ENCODE measurements at regions not wholly inside any gene's neighbourhood (a gene's known extent, or its start where the extent isn't known, plus 50 kb on each side); places are given as distances from the start of the nearest gene placed in this dataset.

DNA sequence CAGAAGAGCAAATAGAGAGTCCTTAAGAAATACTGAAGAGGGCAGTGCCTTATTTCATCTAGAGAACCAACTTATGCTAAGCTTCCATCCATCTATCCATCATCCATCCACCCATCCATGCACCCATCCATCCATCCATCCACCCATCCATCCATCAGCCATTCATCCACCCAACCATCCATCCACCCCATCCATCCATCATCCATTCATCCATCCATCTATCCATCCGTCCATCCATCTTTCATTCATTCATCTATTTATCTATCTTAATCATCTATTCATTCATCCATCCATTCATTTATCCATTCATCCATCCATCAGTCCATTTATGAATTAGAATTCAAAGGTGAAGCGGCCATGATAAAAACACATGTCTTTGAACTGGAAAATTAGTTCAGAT lies 171.5 kb upstream of the FMN2 start (continued):
- TF ChIP-seq, protein P1, sequence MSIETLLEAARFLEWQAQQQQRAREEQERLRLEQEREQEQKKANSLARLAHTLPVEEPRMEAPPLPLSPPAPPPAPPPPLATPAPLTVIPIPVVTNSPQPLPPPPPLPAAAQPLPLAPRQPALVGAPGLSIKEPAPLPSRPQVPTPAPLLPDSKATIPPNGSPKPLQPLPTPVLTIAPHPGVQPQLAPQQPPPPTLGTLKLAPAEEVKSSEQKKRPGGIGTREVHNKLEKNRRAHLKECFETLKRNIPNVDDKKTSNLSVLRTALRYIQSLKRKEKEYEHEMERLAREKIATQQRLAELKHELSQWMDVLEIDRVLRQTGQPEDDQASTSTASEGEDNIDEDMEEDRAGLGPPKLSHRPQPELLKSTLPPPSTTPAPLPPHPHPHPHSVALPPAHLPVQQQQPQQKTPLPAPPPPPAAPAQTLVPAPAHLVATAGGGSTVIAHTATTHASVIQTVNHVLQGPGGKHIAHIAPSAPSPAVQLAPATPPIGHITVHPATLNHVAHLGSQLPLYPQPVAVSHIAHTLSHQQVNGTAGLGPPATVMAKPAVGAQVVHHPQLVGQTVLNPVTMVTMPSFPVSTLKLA (conservative IDR thresholded peaks at IDR 0.05) = no peak
- TF ChIP-seq ZNF165 (CRISPR knock-in tag; IDR thresholded peaks at IDR 0.05; ENCODE audit: borderline replicate concordance) (no peak), SMAD1 (IDR thresholded peaks at IDR 0.05; ENCODE audit: low read depth, low read length, partially characterized antibody) (no peak), HNRNPH1 (optimal IDR thresholded peaks at IDR 0.05; ENCODE audit: low read depth, low read length) (no peak)

DNA sequence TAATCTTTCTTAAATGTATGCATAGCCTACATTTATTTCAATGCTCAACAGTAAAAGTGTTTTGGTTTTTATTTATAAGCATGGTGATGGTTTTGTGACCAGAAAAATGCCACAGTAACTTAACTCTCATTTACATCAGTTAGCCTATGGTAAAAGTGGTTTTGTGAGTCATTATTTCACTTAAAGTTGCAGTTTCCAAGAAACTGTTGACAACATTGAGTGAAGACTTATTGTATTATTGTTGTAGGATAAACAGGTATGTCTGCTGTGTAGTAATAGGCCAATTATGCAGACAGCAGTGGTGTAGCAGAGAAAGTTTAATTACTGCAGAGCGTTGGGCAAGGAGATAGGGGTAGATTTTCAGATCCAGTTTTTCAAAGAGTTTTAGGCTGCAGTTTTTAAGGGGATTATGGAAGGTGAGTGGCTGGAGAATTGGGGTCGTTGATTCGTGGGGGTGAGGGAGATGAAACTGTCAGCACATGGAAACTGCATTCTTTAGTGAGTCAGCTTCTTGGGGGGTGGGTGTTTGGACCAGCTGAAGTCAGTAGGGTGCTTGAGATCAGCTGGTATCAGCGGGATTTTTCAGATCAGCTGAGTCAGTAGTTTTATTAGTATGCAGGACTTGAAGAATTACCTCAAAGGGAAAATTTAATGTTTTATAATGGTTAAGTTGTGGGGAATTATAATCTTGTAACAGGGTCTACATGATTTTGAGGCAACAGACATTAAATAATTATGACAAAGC lies 168.7 kb upstream of the FMN2 start:
- 0% methylated on average over 4 of the region's 4 CpGs for WGBS (ENCODE audit: insufficient coverage, low coverage, missing lambda C conversion rate)
- in situ Hi-C loops (cut with MboI) = no loop called here

More for the DNA sequence above, 168.7 kb upstream of the FMN2 start:
- no peak overlapping the region for H3K4me2 ChIP-seq (ENCODE audit: insufficient read depth, low read length)
- FAIRE-seq (no peak), ATAC-seq (no peak), DNase-seq (ENCODE audit: extremely low read depth in 1 of 4, low spot score in 3 of 4) (no peak)
- POLR2A ChIA-PET = interaction anchor here (0.6 kb wide), 1 partner anchor 34 kb away, joined by 4 read pairs; no protein-coding TSS in a partner anchor
- no peaks in the 10 kb centered on the region for H3K79me2 ChIP-seq (ENCODE audit: control insufficient read depth, insufficient read depth, low read length)
- H3K9me1 ChIP-seq (ENCODE audit: control insufficient read depth, insufficient read depth, low read length) = no peaks in the 10 kb centered on the region
- H3K4me1 ChIP-seq (replicated peaks in 1 of 2; ENCODE audit: control insufficient read depth in 2 of 2, insufficient read depth in 2 of 2, low read length in 2 of 2) = no peaks in the 10 kb centered on the region
- H3K36me3 ChIP-seq (ENCODE audit: control insufficient read depth, insufficient read depth, low read length) = no peaks in the 10 kb centered on the region
- no peaks in the 10 kb centered on the region for H4K20me1 ChIP-seq (replicated peaks; ENCODE audit: control insufficient read depth, insufficient read depth, low read length)
- H3K27ac ChIP-seq (ENCODE audit: extremely low read depth, low read depth, low read length) = no peak overlapping the region
- H2AFZ ChIP-seq (ENCODE audit: low read depth, low read length) = no peak overlapping the region
- H3K9me3 ChIP-seq (replicated peaks; ENCODE audit: control insufficient read depth, insufficient read depth, low read depth, low read length) = no peaks in the 10 kb centered on the region; the same call in 1 of the 2 replicates
- no peak overlapping the region for H3K9ac ChIP-seq (ENCODE audit: insufficient read depth in 1 of 2, low read depth in 2 of 2, low read length in 2 of 2)
- intact Hi-C loops (cut with micrococcal nuclease) = no loop called here
- TF ChIP-seq MAFG (tag; conservative IDR thresholded peaks at IDR 0.05) = peak; percentile 14; the same call in 1 of the 2 replicates
- no peak for TF ChIP-seq EZH2 (IDR thresholded peaks at IDR 0.05; ENCODE audit: borderline replicate concordance, low read depth, low read length)
- no peak for TF ChIP-seq LEF1 (IDR thresholded peaks at IDR 0.05)
- CTCF ChIA-PET (ENCODE audit: low intra/inter-chr PET ratio) = no interaction called here
- H3K27me3 ChIP-seq (ENCODE audit: control insufficient read depth in 2 of 2, insufficient read depth in 2 of 2, low read length in 2 of 2) = no peaks in the 10 kb centered on the region
- no TSS peak for BruUV-seq (replicated peaks)
- no peak overlapping the region for H3K4me3 ChIP-seq

Measured in K562 (cell line).